Activated naive CD8-positive, alpha-beta T cell treated with anti-CD3 and anti-CD28 coated beads for 36 hours (primary cell): ENCODE measurements at regions not wholly inside any gene's neighbourhood (a gene's known extent, or its start where the extent isn't known, plus 50 kb on each side); places are given as distances from the start of the nearest gene placed in this dataset.
"Not testable (repeated sequence)": the region's sequence is repeated elsewhere in the genome, so short reads cannot be mapped to it uniquely, and the experiment has no call there.

Experiments used
- DNase-seq: peaks from one replicate; pipeline ENCODE4 v3.0.0; 2021
- H3K27ac Mint-ChIP-seq: one replicate; pipeline ENCODE4 v1.8.0; 2022; ENCODE audit warnings: mild to moderate bottlenecking, moderate library complexity, mixed read lengths
- H3K27me3 Mint-ChIP-seq: one replicate; pipeline ENCODE4 v1.8.0; 2022; ENCODE audit warnings: mild to moderate bottlenecking, mixed read lengths
- H3K36me3 Mint-ChIP-seq: one replicate; pipeline ENCODE4 v1.8.0; 2021; ENCODE audit warnings: mild to moderate bottlenecking, mixed read lengths
- H3K4me1 Mint-ChIP-seq: one replicate; pipeline ENCODE4 v1.8.0; 2021; ENCODE audit warnings: mixed read lengths
- H3K4me3 Mint-ChIP-seq: one replicate; pipeline ENCODE4 v1.8.0; 2022; ENCODE audit warnings: mild to moderate bottlenecking, moderate library complexity, mixed read lengths
- H3K9me3 Mint-ChIP-seq: one replicate; pipeline ENCODE4 v1.8.0; 2022; ENCODE audit warnings: mixed read lengths

GRCh38 chr12:131411827-131412226 lies 299.1 kb upstream of the SFSWAP start:
- H3K9me3 Mint-ChIP-seq, H3K27me3 Mint-ChIP-seq, H3K27ac Mint-ChIP-seq, H3K4me3 Mint-ChIP-seq, H3K4me1 Mint-ChIP-seq, DNase-seq, H3K36me3 Mint-ChIP-seq: not testable (repeated sequence)

- Mint-ChIP-seq H3K9me3 (no peaks in the 10 kb centered on the region), H3K27ac (no peak overlapping the region), H3K4me3 (no peak overlapping the region), H3K27me3 (no peaks in the 10 kb centered on the region), H3K36me3 (no peaks in the 10 kb centered on the region), H3K4me1 (no peaks in the 10 kb centered on the region)
- DNase-seq = no peak
Observed at GRCh38 chr12:131413006-131413405, 297.9 kb upstream of the SFSWAP start.

- H3K27me3 Mint-ChIP-seq = no peaks in the 10 kb centered on the region
- H3K27ac Mint-ChIP-seq = no peak overlapping the region
- H3K4me1 Mint-ChIP-seq = no peaks in the 10 kb centered on the region
- H3K36me3 Mint-ChIP-seq = no peaks in the 10 kb centered on the region
- DNase-seq = no peak
- no peaks in the 10 kb centered on the region for H3K9me3 Mint-ChIP-seq
- no peak overlapping the region for H3K4me3 Mint-ChIP-seq
Observed at GRCh38 chr12:131413471-131413870, 297.4 kb upstream of the SFSWAP start.

- not testable (repeated sequence) for H3K4me1 Mint-ChIP-seq, H3K36me3 Mint-ChIP-seq, H3K9me3 Mint-ChIP-seq, H3K4me3 Mint-ChIP-seq, H3K27me3 Mint-ChIP-seq, DNase-seq, H3K27ac Mint-ChIP-seq
Observed at GRCh38 chr12:131414155-131414922, 296.6 kb upstream of the SFSWAP start.

DNA sequence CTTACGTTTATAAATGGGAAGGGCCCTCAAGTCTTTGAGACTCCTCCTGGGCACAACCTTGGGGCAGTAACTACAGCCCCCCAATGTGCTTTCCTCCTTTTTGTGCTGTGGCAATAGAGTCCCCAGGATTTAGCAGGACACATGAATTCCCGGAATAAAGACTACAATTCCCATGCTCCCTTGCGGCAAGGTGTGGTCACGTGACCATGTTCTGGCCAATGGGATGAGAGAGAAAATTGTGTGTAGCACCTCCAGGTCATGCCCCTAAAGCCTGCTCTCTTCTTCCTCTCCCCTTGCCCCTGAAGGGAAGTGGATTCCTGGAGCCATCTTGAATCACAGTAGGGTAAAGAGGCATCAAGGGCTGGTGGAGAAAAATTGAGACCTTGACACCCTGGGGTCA lies 295.1 kb upstream of the SFSWAP start:
- Mint-ChIP-seq H3K27me3 (no peaks in the 10 kb centered on the region), H3K4me1 (no peaks in the 10 kb centered on the region), H3K36me3 (no peaks in the 10 kb centered on the region), H3K27ac (no peak overlapping the region), H3K9me3 (no peaks in the 10 kb centered on the region), H3K4me3 (no peak overlapping the region)
- DNase-seq = no peak

DNA sequence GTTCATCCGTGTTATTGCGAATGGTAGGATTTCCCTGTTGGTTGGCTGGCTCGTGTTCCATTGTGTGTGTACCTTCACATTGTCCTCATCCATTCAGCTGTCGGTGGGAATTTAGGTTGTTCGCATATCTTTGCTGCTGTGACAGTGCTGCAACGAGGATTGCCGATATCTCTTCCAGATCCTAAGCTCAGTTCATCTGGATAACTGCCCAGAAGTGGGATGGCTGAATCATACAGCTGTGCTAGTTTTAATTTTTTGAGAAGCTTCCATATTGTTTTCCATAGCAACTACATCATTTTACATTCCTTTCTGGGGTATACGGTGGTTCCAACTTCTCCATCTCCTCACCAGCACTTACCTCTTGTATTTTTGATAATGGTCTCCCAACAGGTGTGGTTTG lies 292.8 kb upstream of the SFSWAP start:
- H3K9me3 Mint-ChIP-seq = peaks cover 1% of the 10 kb centered on the region
- no peak overlapping the region for H3K27ac Mint-ChIP-seq
- H3K27me3 Mint-ChIP-seq = peaks cover 4% of the 10 kb centered on the region
- DNase-seq = no peak
- no peaks in the 10 kb centered on the region for H3K4me1 Mint-ChIP-seq
- no peak overlapping the region for H3K4me3 Mint-ChIP-seq
- H3K36me3 Mint-ChIP-seq = peaks cover 2% of the 10 kb centered on the region

DNA sequence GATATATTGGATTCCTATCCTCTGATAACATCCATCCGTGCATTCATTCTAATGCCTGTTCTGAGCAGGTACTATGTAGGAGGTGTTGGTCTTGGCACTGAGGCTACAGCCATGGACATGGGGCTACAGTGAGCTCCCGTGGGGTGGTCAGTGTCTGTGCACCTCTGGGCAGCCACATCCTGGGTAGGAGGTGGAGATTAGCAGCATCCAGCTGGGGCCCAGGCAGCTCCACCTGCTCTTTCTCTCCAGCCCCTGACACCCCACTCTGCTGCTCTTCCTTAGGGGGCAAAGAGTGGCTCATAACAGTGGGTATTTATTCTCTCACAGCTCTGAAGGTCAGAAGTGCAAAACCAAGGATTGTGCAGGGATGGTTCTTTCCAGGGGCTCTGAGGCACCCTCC lies 292.0 kb upstream of the SFSWAP start:
- peaks cover 5% of the 10 kb centered on the region for H3K36me3 Mint-ChIP-seq
- no peaks in the 10 kb centered on the region for H3K4me1 Mint-ChIP-seq
- DNase-seq = no peak
- no peak overlapping the region for H3K27ac Mint-ChIP-seq
- H3K4me3 Mint-ChIP-seq = no peak overlapping the region
- peaks cover 4% of the 10 kb centered on the region for H3K27me3 Mint-ChIP-seq
- H3K9me3 Mint-ChIP-seq = peaks cover 7% of the 10 kb centered on the region

- Mint-ChIP-seq H3K27me3 (peaks cover 10% of the 10 kb centered on the region), H3K4me3 (no peak overlapping the region), H3K27ac (no peak overlapping the region), H3K9me3 (peaks cover 20% of the 10 kb centered on the region), H3K36me3 (peaks cover 7% of the 10 kb centered on the region), H3K4me1 (no peaks in the 10 kb centered on the region)
- DNase-seq = no peak
Observed at GRCh38 chr12:131420867-131421447, 289.9 kb upstream of the SFSWAP start.

DNA sequence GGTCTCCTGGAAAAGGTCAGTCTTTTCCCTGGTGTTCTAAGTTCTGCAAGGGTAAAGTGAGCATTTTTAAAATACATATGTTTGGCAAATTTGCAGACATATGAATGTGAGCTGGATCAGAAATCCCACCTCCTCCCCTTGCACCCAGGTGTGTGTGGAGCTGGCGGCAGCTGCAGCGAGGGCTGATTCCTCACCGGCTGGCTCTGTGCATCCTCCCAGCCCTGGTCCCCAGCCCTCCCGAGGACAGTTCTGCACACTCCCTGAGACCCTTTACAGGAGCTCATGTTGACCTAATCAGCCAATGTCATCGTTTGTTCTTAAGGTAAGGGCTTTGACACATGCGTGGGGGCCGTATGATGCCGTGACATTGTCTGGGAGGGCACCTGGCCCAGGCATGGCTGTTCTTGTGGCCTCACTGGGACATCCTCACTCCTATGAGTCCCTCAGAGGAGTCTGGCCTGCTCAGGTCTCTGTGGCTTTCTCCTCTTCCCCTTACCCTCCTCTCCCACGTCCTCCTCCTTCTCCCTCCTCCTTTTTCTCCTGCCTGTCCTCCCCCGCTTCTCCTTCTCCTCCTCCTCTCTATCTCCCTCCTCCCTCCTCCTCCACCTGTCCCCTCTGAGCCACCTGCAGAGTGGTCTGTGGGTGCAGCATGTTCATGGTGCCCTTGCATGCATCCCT lies 289.2 kb upstream of the SFSWAP start:
- peaks cover 7% of the 10 kb centered on the region for H3K36me3 Mint-ChIP-seq
- H3K27ac Mint-ChIP-seq = no peak overlapping the region
- no peak for DNase-seq
- no peaks in the 10 kb centered on the region for H3K4me1 Mint-ChIP-seq
- peaks cover 20% of the 10 kb centered on the region for H3K9me3 Mint-ChIP-seq
- H3K27me3 Mint-ChIP-seq = peaks cover 10% of the 10 kb centered on the region
- no peak overlapping the region for H3K4me3 Mint-ChIP-seq

DNA sequence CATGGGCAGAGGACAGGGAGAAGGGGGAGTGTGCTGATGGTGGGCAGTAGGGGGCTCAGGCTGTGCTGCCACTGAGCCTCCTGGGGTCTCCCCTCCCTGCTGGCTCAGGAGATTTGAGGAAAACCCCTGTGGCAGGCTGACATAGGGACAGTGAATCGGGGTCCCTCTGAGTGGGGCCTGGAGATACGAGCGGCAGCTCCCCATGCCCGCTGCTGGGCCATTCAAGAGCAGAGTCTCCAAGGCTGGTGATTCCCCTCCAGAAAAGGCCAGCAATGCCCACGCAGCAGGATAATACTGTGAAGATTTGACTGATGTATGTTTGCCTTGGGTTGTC lies 288.7 kb upstream of the SFSWAP start:
- Mint-ChIP-seq H3K36me3 (peaks cover 7% of the 10 kb centered on the region), H3K9me3 (peaks cover 20% of the 10 kb centered on the region), H3K27me3 (peaks cover 10% of the 10 kb centered on the region), H3K27ac (no peak overlapping the region), H3K4me1 (no peaks in the 10 kb centered on the region), H3K4me3 (no peak overlapping the region)
- no peak for DNase-seq

GRCh38 chr12:131422744-131423143 lies 288.1 kb upstream of the SFSWAP start:
- H3K36me3 Mint-ChIP-seq = peaks cover 7% of the 10 kb centered on the region
- no peak overlapping the region for H3K27ac Mint-ChIP-seq
- H3K9me3 Mint-ChIP-seq = peaks cover 20% of the 10 kb centered on the region
- H3K4me1 Mint-ChIP-seq = no peaks in the 10 kb centered on the region
- no peak overlapping the region for H3K4me3 Mint-ChIP-seq
- peaks cover 10% of the 10 kb centered on the region for H3K27me3 Mint-ChIP-seq
- no peak for DNase-seq

- peaks cover 20% of the 10 kb centered on the region for H3K9me3 Mint-ChIP-seq
- peaks cover 14% of the 10 kb centered on the region for H3K27me3 Mint-ChIP-seq
- DNase-seq = no peak
- no peak overlapping the region for H3K27ac Mint-ChIP-seq
- no peak overlapping the region for H3K4me3 Mint-ChIP-seq
- no peaks in the 10 kb centered on the region for H3K4me1 Mint-ChIP-seq
- peaks cover 7% of the 10 kb centered on the region for H3K36me3 Mint-ChIP-seq
Observed at GRCh38 chr12:131424270-131424669, 286.6 kb upstream of the SFSWAP start.

GRCh38 chr12:131425112-131426075 lies 285.5 kb upstream of the SFSWAP start:
- Mint-ChIP-seq H3K36me3 (peaks cover 7% of the 10 kb centered on the region), H3K9me3 (peaks cover 22% of the 10 kb centered on the region)

GRCh38 chr12:131428091-131428685 lies 282.7 kb upstream of the SFSWAP start:
- no peak overlapping the region for H3K27ac Mint-ChIP-seq
- H3K36me3 Mint-ChIP-seq = peaks cover 5% of the 10 kb centered on the region
- H3K4me3 Mint-ChIP-seq = no peak overlapping the region
- peaks cover 22% of the 10 kb centered on the region for H3K9me3 Mint-ChIP-seq
- peaks cover 28% of the 10 kb centered on the region for H3K27me3 Mint-ChIP-seq
- no peaks in the 10 kb centered on the region for H3K4me1 Mint-ChIP-seq
- DNase-seq = no peak

More at GRCh38 chr12:131425112-131426075, 285.5 kb upstream of the SFSWAP start:
- Mint-ChIP-seq H3K4me1 (no peaks in the 10 kb centered on the region), H3K27ac (no peak overlapping the region), H3K4me3 (no peak overlapping the region), H3K27me3 (peaks cover 17% of the 10 kb centered on the region)
- DNase-seq = no peak
